Caco-2 (cell line): ENCODE measurements at regions not wholly inside any gene's neighbourhood (a gene's known extent, or its start where the extent isn't known, plus 50 kb on each side); places are given as distances from the start of the nearest gene placed in this dataset.
"Not testable (repeated sequence)": the region's sequence is repeated elsewhere in the genome, so short reads cannot be mapped to it uniquely, and the experiment has no call there.

Experiments used
- BruUV-seq: library from RNA; stranded (reverse); fragments of 400-500 nt; replicated peaks from 2 replicates; lab custom pipeline; 2021; lab: Mats Ljungman, UMichigan
- CTCF ChIA-PET: fragments of 300-600 bp; sonication (Branson Sonifier 250); formaldehyde crosslinking; loops from one replicate; lab custom pipeline; 2022; ENCODE audit warnings: antibody characterized with exemption; lab: Charles Lee
- POLR2A ChIA-PET: fragments of 300-600 bp; sonication (Branson Sonifier 250); formaldehyde crosslinking; loops from one replicate; lab custom pipeline; 2022; ENCODE audit warnings: antibody characterized with exemption; lab: Charles Lee
- DNase-seq, 2 experiments: peaks; one replicate each; pipeline versions ENCODE4 v3.0.0 to v3.0.0-alpha.2; 2020 to 2022
- H3K27me3 ChIP-seq: replicated peaks from 2 replicates; pipeline ENCODE4 v1.6.0; 2011; ENCODE audit warnings: low read length; ENCODE audit not compliant: control insufficient read depth, insufficient read depth
- H3K36me3 ChIP-seq: 2 replicates; pipeline ENCODE4 v1.5.1; 2011; ENCODE audit warnings: low read length; ENCODE audit not compliant: control insufficient read depth, insufficient read depth
- H3K4me1 ChIP-seq: fragments of 250-450 bp; sonication (Bioruptor Pico); 2 replicates; pipeline ENCODE4 v1.5.1; 2020; ENCODE audit warnings: mild to moderate bottlenecking
- H3K4me3 ChIP-seq: 2 replicates; pipeline ENCODE4 v1.5.1; 2011; ENCODE audit warnings: low read depth, mild to moderate bottlenecking, control low read depth, low read length
- H3K9me3 ChIP-seq: fragments of 250-450 bp; sonication (Bioruptor Pico); 2 replicates; pipeline ENCODE4 v1.5.1; 2020; ENCODE audit warnings: mild to moderate bottlenecking, moderate library complexity
- H3K27ac Mint-ChIP-seq: one replicate; pipeline ENCODE4 v1.8.0; 2022; ENCODE audit warnings: mixed read lengths; ENCODE audit not compliant: unreplicated experiment
- H3K27me3 Mint-ChIP-seq: one replicate; pipeline ENCODE4 v1.8.0; 2022; ENCODE audit warnings: mixed read lengths; ENCODE audit not compliant: insufficient read depth, unreplicated experiment
- H3K36me3 Mint-ChIP-seq: one replicate; pipeline ENCODE4 v1.8.0; 2022; ENCODE audit warnings: mild to moderate bottlenecking, mixed read lengths; ENCODE audit not compliant: insufficient read depth, unreplicated experiment
- H3K4me1 Mint-ChIP-seq: one replicate; pipeline ENCODE4 v1.8.0; 2022; ENCODE audit warnings: low read depth, mixed read lengths; ENCODE audit not compliant: unreplicated experiment
- H3K4me3 Mint-ChIP-seq: one replicate; pipeline ENCODE4 v1.8.0; 2022; ENCODE audit warnings: mild to moderate bottlenecking, moderate library complexity, mixed read lengths; ENCODE audit not compliant: unreplicated experiment
- H3K9me3 Mint-ChIP-seq: one replicate; pipeline ENCODE4 v1.8.0; 2022; ENCODE audit warnings: mixed read lengths; ENCODE audit not compliant: unreplicated experiment
- CTCF ChIP-seq, 2 experiments: fragments of 200-600 bp in 1 of 2; IDR thresholded peaks; 1 replicate in 1 of 2; 2 replicates in 1 of 2; pipeline versions ENCODE4 v1.5.1 to v1.8.0; 2011 to 2022; ENCODE audit warnings: antibody characterized with exemption in 1 of 2, control low read depth in 1 of 2, inconsistent platforms in 1 of 2, low read depth in 1 of 2, low read length in 1 of 2, mild to moderate bottlenecking in 1 of 2, moderate library complexity in 1 of 2; ENCODE audit not compliant: insufficient read depth in 1 of 2, severe bottlenecking in 1 of 2, unreplicated experiment in 1 of 2
- intact Hi-C: fragments of 100-400 bp; cut with micrococcal nuclease; formaldehyde crosslinking; loops from one replicate; pipeline ENCODE4 v1.10.0; 2022; ENCODE audit not compliant: unreplicated experiment

GRCh38 chr6:68086199-68086598 is 548.9 kb upstream of the ADGRB3 start:
- no peaks in the 10 kb centered on the region for H3K4me1 ChIP-seq
- no peak overlapping the region for H3K4me3 ChIP-seq
- no peak for TF ChIP-seq CTCF (IDR thresholded peaks at IDR 0.05; ENCODE audit: insufficient read depth in 1 of 2, low read depth in 1 of 2, low read length in 1 of 2, severe bottlenecking in 1 of 2, unreplicated experiment in 1 of 2)
- Mint-ChIP-seq H3K27me3 (no peaks in the 10 kb centered on the region), H3K4me1 (no peaks in the 10 kb centered on the region), H3K27ac (no peak overlapping the region), H3K36me3 (no peaks in the 10 kb centered on the region), H3K9me3 (peaks cover 9% of the 10 kb centered on the region), H3K4me3 (no peak overlapping the region)
- ChIA-PET CTCF (no interaction called here), POLR2A (no interaction called here)
- DNase-seq: no peak
- intact Hi-C loops: no loop called here
- H3K9me3 ChIP-seq: no peaks in the 10 kb centered on the region
- no TSS peak for BruUV-seq
- H3K27me3 ChIP-seq: no peaks in the 10 kb centered on the region
- H3K36me3 ChIP-seq: no peaks in the 10 kb centered on the region

- POLR2A ChIA-PET, H3K4me3 Mint-ChIP-seq, H3K9me3 ChIP-seq, H3K27me3 Mint-ChIP-seq, intact Hi-C loops, H3K27me3 ChIP-seq, H3K4me1 Mint-ChIP-seq, H3K4me3 ChIP-seq, H3K36me3 Mint-ChIP-seq, H3K36me3 ChIP-seq, H3K27ac Mint-ChIP-seq, H3K9me3 Mint-ChIP-seq, H3K4me1 ChIP-seq, CTCF ChIA-PET, DNase-seq, BruUV-seq: not testable (repeated sequence)
These were observed 549.5 kb upstream of the ADGRB3 start for GRCh38 chr6:68085599-68085998.

GRCh38 chr6:68082086-68082485 is 553.0 kb upstream of the ADGRB3 start:
- Histone ChIP-seq H3K27me3 (no peaks in the 10 kb centered on the region), H3K4me3 (no peak overlapping the region), H3K9me3 (no peaks in the 10 kb centered on the region), H3K4me1 (no peaks in the 10 kb centered on the region), H3K36me3 (no peaks in the 10 kb centered on the region)
- POLR2A ChIA-PET: no interaction called here
- CTCF ChIA-PET: no interaction called here
- TF ChIP-seq CTCF (IDR thresholded peaks at IDR 0.05; ENCODE audit: insufficient read depth in 1 of 2, low read depth in 1 of 2, low read length in 1 of 2, severe bottlenecking in 1 of 2, unreplicated experiment in 1 of 2): no peak
- Mint-ChIP-seq H3K27ac (no peak overlapping the region), H3K4me3 (no peak overlapping the region), H3K9me3 (peaks cover 9% of the 10 kb centered on the region), H3K36me3 (no peaks in the 10 kb centered on the region), H3K27me3 (no peaks in the 10 kb centered on the region), H3K4me1 (no peaks in the 10 kb centered on the region)
- intact Hi-C loops: no loop called here
- DNase-seq: no peak
- BruUV-seq: no TSS peak

GRCh38 chr6:68080074-68080473 is 555.0 kb upstream of the ADGRB3 start:
- Histone ChIP-seq H3K27me3 (no peaks in the 10 kb centered on the region), H3K4me3 (no peak overlapping the region), H3K9me3 (no peaks in the 10 kb centered on the region), H3K36me3 (no peaks in the 10 kb centered on the region), H3K4me1 (no peaks in the 10 kb centered on the region)
- no peak overlapping the region for H3K27ac Mint-ChIP-seq
- CTCF ChIA-PET: no interaction called here
- POLR2A ChIA-PET: no interaction called here
- H3K27me3 Mint-ChIP-seq: no peaks in the 10 kb centered on the region
- H3K4me3 Mint-ChIP-seq: no peak overlapping the region
- no TSS peak for BruUV-seq
- no peak for DNase-seq
- no peak for TF ChIP-seq CTCF (IDR thresholded peaks at IDR 0.05; ENCODE audit: insufficient read depth in 1 of 2, low read depth in 1 of 2, low read length in 1 of 2, severe bottlenecking in 1 of 2, unreplicated experiment in 1 of 2)
- peaks cover 6% of the 10 kb centered on the region for H3K9me3 Mint-ChIP-seq
- intact Hi-C loops: no loop called here
- no peaks in the 10 kb centered on the region for H3K4me1 Mint-ChIP-seq
- H3K36me3 Mint-ChIP-seq: no peaks in the 10 kb centered on the region
